ENCODE measurements at regions not wholly inside any gene's neighbourhood (a gene's known extent, or its start where the extent isn't known, plus 50 kb on each side); places are given as distances from the start of the nearest gene placed in this dataset.

DNA sequence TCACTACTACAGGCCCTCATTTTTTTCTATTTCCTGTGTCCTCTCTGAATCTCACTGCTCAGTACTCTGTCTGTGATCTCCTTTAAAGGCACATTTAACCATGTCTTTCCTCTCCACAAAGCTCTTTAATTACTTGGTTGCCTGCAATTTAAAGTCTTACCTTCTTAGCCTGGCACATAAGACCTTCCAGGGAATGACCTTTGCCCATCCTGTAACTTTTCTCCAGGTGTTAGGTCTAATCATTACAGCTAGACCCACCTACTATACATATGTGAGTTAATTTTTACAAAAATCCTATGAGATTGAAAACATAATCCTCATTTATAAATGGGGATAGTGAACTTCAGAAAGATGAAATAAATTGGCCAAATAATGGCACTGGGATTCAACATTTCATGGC, 244.1 kb upstream of the RHOBTB1 start:
- no peak for DNase-seq (ENCODE audit: low spot score)

DNA sequence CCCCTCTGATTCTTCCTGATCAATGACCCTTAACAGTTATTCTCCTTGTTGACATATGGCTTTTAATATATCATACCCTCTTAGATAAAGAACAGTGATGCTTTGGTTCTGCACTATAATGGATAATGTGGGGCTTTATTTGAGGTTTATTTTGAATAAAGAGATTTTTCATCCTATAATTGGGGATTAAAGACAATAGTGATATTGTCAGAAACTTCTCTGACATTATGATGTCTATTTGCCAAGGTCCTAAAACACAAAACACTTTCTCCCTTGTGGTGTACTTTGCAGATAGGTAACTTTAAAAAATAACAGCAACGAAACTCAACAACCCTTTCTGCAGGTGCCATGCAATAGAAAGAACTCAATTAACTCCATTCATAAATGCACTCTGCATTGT, 243.6 kb upstream of the RHOBTB1 start:
- no peak for DNase-seq (ENCODE audit: low spot score)

DNA sequence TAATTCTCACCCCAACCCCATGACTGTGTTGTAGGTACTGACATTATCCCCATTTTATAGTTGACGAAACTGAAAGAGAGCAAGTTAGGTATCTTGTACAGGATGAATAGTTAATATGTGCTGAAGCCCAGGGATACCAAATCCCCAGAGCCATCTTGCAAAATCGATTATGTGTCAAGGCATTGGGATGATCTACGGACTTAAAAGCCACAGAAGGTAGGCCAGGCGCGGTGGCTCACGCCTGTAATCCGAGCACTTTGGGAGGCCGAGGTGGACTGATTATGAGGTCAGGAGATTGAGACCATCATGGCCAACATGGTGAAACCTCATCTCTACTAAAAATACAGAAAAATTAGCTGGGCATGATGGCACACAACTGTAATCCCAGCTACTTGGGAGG, 242.4 kb upstream of the RHOBTB1 start:
- no peak for DNase-seq (ENCODE audit: low spot score)

- DNase-seq (ENCODE audit: low spot score), result no peak
Measured at GRCh38 chr10:61184429-61184828, 240.4 kb upstream of the RHOBTB1 start.

GRCh38 chr10:61183967-61184366, 240.0 kb upstream of the RHOBTB1 start:
- no peak for DNase-seq (ENCODE audit: low spot score)

DNA sequence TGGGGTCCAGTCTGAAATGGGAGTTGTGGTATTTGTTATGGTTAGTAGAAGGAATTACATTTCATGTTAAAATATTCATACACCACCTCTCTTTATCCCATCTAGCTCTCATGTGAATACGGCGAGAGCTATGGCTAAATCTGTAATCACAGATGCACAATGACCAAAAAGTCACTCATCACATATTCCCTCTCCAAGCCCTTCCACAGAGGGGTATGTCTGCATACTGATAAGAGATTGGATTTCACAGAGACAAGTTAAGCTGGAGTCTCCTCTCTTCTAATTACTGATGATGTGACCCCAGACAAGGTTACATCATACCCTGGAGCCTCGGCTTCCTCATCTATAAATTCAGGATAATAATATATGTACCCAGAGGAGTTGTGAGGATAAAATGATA, 237.8 kb upstream of the RHOBTB1 start:
- no peak for DNase-seq (ENCODE audit: low spot score)

GRCh38 chr10:61179771-61180170, 235.8 kb upstream of the RHOBTB1 start:
- no peak for DNase-seq (ENCODE audit: low spot score)

DNA sequence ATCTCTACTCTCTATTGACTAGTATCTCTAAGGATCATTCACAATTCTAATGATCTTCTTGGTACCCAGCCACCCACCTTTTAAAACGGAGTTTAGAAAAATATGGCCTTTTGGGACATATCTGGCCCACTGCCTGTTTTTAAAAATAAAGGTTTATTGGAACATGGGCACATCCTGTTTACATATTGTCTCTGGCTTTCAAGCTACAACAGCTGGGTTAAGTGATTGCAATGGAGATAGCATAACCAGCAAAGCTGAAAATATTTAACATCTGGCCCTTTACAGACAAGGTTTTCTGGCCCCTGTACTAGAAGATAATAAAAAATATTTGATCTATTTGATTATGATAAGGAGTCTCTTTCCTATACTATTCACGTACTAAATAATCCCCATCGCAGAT, 232.4 kb upstream of the RHOBTB1 start:
- no peak for DNase-seq (ENCODE audit: low spot score)

DNA sequence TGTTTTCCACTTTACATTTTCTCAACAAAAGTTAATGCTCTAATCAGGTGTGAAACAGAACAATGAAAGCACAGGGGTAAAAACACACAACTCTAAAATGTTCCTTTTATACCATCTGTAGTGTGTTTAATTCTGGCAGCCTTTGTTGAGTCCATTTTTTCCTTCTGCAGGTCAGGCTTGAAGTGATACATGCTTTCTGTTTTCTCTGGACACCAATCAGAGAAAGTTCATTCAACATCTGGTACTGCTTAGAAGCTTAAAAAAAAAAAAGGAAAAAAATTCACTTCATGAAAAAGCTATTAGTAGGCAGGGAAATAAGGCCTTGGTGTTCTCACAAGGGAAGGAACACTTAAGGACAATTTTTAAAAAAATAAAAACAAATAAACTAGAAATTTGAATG, 231.3 kb upstream of the RHOBTB1 start:
- DNase-seq (ENCODE audit: low spot score), result peak; percentile 58

DNA sequence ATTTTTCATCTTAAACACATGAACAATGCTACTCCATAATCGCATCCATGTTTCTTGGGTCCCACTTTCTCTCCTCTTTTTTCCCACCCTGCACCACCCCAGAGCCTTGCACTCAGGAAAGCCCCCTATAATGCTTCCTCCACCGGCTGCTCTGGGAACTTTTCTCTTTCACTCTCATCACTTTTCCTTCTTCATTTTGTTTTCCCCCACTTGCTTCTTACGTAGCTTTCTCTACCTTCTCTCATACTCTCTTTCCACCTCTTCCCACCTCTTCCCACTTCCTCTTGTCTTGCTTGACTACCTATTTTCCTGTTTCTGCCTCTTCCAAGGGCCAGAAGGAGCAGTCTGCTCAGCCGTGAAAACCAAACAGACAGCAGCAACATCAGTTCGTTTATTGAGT, 229.5 kb upstream of the RHOBTB1 start:
- no peak for DNase-seq (ENCODE audit: low spot score)

DNA sequence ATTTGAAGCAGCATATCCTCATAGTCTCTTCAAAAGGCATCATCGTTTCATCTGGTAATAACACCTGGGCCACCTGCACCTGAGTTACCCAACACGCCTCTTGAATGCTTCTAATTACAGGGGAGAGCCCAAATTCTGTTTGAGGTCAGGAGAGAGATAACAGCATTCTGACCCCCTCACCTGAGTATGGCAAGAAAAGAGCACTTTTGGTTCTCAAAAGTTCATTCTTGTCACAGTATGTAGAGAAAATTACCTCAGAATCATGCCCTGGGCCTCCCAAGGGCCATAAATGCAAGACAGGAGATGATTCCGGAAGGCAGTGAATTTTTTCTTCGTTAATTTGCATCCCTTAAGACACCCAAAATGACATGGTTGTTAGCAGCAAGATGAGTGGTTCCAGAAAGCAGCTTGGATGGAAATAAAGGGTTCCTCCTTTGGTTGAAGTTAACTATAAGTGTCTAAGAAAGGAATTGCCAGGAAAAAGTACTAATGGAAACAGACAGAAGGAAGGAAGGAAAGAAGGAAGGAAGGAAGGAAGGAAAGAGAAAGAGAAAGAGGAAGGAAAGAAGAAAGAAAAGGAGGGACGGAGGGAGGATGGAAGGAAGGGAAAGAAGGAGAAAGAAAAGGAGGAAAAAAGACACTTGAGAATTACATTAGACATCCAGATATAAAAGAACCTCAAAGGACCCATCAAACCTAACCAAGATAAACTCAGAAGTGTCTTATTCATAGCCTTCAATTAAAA, 228.4 kb upstream of the RHOBTB1 start:
- no peak for DNase-seq (ENCODE audit: low spot score)

- DNase-seq (ENCODE audit: low spot score), result no peak
Measured at GRCh38 chr10:61170594-61170993, 226.6 kb upstream of the RHOBTB1 start.

DNA sequence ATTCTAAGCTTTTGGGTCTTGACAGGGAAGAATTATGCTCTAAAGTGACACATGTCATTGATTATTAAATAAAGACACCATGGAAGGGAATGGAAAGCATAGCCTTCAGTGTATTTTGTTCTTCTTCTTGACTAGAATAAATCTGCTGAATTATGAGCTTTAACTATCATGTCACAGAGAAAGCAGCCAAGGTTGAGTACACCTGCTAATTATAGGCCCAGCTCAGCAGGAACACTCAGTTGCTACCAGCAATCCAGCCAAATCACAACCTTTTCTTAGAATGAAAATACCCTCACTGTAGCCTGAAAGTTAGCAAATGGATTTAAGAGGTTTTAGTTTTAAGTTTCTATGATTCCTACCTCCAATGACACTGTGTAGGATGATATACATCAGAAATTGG, 225.3 kb upstream of the RHOBTB1 start:
- DNase-seq (ENCODE audit: low spot score), result no peak

DNA sequence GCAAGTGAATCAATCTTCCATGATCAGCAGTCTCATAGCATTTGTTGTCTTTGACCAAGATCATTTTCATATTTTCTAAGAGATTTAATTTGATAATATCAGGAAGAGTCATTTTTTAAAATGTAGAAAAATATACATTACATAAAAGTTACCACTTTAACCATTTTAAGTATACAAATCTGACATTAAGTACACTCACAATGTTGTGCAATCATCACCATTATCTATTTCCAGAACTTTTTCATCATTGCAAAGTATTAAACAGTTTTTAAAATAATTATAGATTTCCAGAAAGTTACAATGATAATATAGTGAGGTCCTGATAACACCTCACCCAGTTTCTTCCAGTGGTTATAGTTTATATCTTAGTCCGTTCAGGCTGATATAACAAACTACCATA, 222.5 kb upstream of the RHOBTB1 start:
- no peak for DNase-seq (ENCODE audit: low spot score)

DNA sequence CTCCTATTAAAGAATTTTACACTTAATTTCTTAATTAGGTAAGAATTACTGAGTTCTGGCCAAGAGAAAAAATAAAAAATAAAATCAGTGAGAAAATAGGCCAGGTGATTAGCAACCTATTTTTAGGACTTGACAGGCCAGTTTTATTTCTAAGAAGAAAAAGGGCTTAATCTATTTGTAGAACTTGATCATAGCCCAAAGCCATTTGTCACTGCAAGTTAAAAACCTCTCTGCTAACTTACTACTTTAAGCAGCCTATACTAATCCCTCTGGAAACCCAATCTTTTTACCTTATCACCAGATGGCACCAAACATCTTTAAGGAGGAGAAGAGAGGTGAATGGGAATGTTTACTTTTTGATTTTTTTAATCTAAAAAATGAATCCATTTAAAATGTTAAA, 222.1 kb upstream of the RHOBTB1 start:
- no peak for DNase-seq (ENCODE audit: low spot score)

GRCh38 chr10:61164458-61165160, 220.6 kb upstream of the RHOBTB1 start:
- DNase-seq (ENCODE audit: low spot score), result peak; percentile 13

- DNase-seq (ENCODE audit: low spot score), result no peak
Measured at GRCh38 chr10:61163403-61163802, 219.4 kb upstream of the RHOBTB1 start.

- no peak for DNase-seq (ENCODE audit: low spot score)
Measured at GRCh38 chr10:61160253-61160652, 216.3 kb upstream of the RHOBTB1 start.

DNA sequence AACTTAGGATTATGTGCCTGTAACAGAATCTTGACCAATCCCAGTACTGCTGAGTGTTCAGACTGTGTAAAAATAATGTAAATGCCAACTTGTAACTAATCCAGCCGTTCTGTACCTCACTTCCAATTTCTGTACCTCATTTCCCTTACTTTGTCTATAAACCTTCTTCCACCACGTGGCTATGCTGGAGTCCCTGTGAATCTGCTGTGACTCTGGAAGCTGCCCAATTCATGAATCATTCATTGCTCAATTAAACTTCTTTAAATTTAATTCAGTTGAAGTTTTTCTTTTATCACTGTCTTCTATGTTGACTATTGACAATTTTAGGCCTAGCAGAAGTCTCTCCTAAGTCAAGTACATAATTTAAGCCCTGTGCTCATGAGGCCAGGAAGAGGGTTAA, 215.3 kb upstream of the RHOBTB1 start:
- no peak for DNase-seq (ENCODE audit: low spot score)

- peak; percentile 14 for DNase-seq (ENCODE audit: low spot score)
Measured at GRCh38 chr10:61157182-61157581, 213.2 kb upstream of the RHOBTB1 start.

- DNase-seq (ENCODE audit: low spot score), result no peak
Measured at GRCh38 chr10:61153771-61154170, 209.8 kb upstream of the RHOBTB1 start.

GRCh38 chr10:61151059-61151458, 207.1 kb upstream of the RHOBTB1 start:
- no peak for DNase-seq (ENCODE audit: low spot score)

- DNase-seq (ENCODE audit: low spot score), result no peak
Measured at GRCh38 chr10:61148451-61148850, 204.5 kb upstream of the RHOBTB1 start.

DNA sequence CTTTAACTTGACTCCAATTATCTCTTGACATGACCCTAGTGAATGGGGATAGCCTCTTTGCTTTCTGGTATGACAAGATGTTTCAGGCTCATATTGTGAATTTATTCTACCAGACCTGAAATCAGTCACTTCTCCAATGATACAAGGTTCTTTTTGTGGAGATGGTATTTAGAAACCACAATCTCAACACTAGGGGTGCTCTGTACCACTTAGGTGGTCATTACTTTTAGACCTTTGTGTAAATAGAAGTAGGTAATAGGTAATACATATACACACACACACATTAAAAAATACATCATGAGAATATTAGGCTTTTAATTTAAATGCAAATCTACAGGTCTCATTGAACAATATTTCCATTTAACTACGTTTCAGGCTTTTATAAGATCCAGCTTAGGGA, 199.0 kb upstream of the RHOBTB1 start:
- DNase-seq (ENCODE audit: low spot score), result no peak

All from AG20443 (cell line).